Stomach (tissue), 4 donors: ENCODE measurements at regions not wholly inside any gene's neighbourhood (a gene's known extent, or its start where the extent isn't known, plus 50 kb on each side); places are given as distances from the start of the nearest gene placed in this dataset.

Source experiments
- CTCF ChIP-seq, 7 experiments: fragments of 450-650 bp in 4 of 7; fragments of 200-600 bp in 3 of 7; sonication (generic) in 3 of 7; IDR thresholded peaks; one replicate each; pipeline ENCODE4 v1.5.1; 2016 to 2019; ENCODE audit warnings: antibody characterized with exemption in 7 of 7, control low read depth in 2 of 7, mild to moderate bottlenecking in 1 of 7
- EP300 ChIP-seq: sonication (generic); formaldehyde crosslinking; IDR thresholded peaks from one replicate; pipeline ENCODE4 v1.6.1; 2017; ENCODE audit warnings: antibody characterized with exemption
- POLR2A ChIP-seq, 4 donors: fragments of 450-650 bp; IDR thresholded peaks; one replicate each; pipeline ENCODE4 v1.6.1; 2016; ENCODE audit warnings: antibody characterized with exemption in 4 of 4, control low read depth in 2 of 4, mild to moderate bottlenecking in 1 of 4, moderate library complexity in 1 of 4
- POLR2AphosphoS5 ChIP-seq, 3 donors: sonication (generic); formaldehyde crosslinking; IDR thresholded peaks; one replicate each; pipeline ENCODE4 v1.6.1; 2016; ENCODE audit warnings: antibody characterized with exemption in 3 of 3

- TF ChIP-seq POLR2A (IDR thresholded peaks at IDR 0.05): no peak
- TF ChIP-seq POLR2AphosphoS5 (IDR thresholded peaks at IDR 0.05): no peak
- TF ChIP-seq CTCF (IDR thresholded peaks at IDR 0.05): no peak
- no peak for TF ChIP-seq EP300
Measured at GRCh38 chr7:115223959-115224358, 302.1 kb downstream of the MDFIC start.
